Lower leg skin (tissue), 3 donors: ENCODE measurements at regions not wholly inside any gene's neighbourhood (a gene's known extent, or its start where the extent isn't known, plus 50 kb on each side); places are given as distances from the start of the nearest gene placed in this dataset.

ENCODE experiments used
- CTCF ChIP-seq, 3 donors: fragments of 450-650 bp; IDR thresholded peaks; one replicate each; pipeline ENCODE4 v1.5.1; 2016; ENCODE audit warnings: antibody characterized with exemption in 3 of 3, mild to moderate bottlenecking in 3 of 3, moderate library complexity in 2 of 3
- POLR2A ChIP-seq, 2 donors: fragments of 450-650 bp; IDR thresholded peaks; one replicate each; pipeline ENCODE4 v1.6.1; 2016 to 2017; ENCODE audit warnings: antibody characterized with exemption in 2 of 2, mild to moderate bottlenecking in 1 of 2, moderate library complexity in 1 of 2

- TF ChIP-seq CTCF (IDR thresholded peaks at IDR 0.05) (no peak), POLR2A (IDR thresholded peaks at IDR 0.05) (no peak)
These were observed 618.3 kb upstream of the AGTR1 start for GRCh38 chr3:148079370-148079769.
